GM21390 (cell line): ENCODE measurements at regions not wholly inside any gene's neighbourhood (a gene's known extent, or its start where the extent isn't known, plus 50 kb on each side); places are given as distances from the start of the nearest gene placed in this dataset.
"Not testable (repeated sequence)": the region's sequence is repeated elsewhere in the genome, so short reads cannot be mapped to it uniquely, and the experiment has no call there.

Experiments used
- ATAC-seq: cut with Tn5 transposase; IDR thresholded peaks from one replicate; pipeline ENCODE4 v1.9.1; 2021; ENCODE audit not compliant: unreplicated experiment

DNA sequence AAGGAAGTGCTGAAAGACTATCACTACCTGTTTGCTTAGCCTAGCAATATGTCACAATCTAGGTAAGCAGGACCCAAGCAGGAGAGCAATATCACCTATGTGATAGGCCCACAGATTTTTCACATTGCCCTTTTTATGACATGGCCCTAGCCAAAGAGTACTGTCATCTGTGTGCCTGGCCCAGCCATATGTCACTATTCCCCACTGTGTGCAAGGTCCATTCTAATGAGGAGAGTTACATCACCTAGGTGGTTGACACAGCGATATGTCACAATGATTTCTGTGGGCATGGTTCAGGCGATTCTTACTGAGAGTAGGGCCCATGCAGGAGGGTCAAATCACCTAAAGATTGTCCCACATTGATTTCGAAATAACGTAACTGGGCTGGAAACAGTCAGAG lies 967.7 kb upstream of the AMELY start:
- ATAC-seq = no peak

DNA sequence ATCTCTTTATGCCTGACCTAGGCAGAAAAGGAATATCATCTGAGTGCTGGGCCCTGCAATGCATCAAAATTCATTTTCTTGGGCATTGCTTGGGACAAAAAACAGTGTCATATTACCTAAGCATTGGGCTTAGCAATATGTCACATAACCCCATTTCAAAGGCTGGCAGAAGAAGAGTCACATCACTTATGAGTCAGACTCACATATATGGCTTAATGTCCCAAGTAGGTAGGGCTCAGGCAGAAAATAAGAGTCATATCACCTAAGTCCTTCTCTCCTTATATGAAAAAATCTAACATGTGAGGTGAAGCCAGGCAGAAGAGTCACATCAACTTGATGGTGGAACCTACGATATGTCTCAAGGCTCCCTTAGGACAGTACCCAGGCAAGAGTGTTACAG lies 967.2 kb upstream of the AMELY start:
- no peak for ATAC-seq

DNA sequence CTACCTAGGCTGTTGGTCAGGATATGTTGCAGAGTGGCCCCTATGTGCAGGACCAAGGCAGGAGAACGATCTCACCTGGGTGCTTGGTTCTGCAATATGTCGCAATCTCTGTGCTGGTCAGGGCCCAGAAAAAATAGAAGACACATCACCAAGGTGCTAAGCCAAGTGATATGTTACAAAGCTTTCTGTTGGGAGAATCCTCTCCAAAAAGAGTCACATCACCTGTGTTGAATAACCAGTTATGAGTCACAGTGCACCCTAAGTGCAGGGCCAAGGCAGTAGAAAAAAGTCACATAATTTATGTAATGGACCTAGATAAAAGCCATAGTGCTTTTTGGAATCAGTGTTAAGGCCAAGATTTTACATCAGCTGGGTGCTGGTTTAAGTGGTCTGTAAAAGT lies 965.9 kb upstream of the AMELY start:
- ATAC-seq = no peak

DNA sequence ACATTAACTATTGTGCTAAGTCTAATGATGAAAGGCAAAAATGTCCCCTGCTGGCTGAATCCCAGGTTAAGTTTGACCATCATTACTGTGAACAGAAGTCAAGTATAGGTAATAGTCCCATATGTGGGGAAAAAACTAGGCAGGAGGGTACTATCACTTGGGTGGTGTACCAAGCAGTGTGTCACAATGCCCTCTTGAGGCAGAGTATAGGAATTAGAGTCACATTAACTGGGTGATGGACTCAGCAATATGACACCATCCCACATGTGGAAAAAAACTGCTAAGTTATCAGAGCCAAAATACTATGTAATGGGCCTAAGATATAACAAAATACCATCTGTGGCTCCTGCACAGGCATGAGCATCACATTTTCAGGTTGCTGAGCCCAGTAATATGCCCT lies 962.5 kb upstream of the AMELY start:
- ATAC-seq = no peak

DNA sequence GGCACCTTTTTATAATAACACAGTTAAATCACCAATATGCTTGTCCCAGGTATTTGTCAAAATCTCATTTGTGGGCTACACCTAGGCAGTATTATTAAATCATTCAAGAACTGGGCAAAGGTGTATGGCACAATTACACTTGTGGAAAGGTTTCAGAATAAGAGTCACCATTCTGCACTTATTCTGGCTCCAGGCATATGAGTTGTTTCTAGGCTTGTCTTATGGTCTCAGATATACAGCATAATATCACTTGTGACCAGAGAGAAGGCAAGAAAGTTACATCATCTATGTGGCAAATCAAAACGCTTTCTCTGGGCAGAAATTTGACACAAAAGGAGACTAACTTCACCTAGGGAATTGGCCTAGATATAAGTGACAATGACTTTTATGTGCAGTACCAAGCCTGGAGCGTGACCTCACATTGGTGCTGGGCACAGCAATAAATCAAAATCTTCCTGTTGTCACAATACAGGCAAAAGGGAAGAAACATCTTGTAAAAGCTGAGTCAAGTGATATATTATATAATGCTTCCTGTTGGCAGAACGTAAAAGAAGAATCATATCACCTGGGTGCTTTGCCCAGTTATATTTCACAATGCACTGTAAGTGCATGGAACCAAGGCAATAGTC lies 959.9 kb upstream of the AMELY start:
- ATAC-seq = no peak

DNA sequence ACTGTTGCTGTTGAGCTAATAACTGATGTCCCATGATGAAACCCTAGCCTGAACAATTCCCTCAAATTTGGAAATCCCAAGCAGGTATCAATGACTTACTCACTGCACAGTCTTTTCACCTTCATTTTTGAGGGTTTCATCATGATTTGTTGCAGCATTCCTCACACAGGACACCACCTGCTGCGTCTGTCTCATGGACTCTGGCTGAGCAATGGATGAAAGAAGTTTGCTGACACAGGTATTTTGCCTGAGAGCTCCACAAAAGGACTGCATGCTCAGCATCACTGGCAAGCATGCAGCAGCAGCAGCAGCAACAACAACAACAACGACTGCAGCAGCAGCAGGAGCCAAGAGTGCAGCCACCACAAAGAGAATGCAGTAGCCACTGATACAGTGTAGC lies 955.4 kb upstream of the AMELY start:
- ATAC-seq = no peak

DNA sequence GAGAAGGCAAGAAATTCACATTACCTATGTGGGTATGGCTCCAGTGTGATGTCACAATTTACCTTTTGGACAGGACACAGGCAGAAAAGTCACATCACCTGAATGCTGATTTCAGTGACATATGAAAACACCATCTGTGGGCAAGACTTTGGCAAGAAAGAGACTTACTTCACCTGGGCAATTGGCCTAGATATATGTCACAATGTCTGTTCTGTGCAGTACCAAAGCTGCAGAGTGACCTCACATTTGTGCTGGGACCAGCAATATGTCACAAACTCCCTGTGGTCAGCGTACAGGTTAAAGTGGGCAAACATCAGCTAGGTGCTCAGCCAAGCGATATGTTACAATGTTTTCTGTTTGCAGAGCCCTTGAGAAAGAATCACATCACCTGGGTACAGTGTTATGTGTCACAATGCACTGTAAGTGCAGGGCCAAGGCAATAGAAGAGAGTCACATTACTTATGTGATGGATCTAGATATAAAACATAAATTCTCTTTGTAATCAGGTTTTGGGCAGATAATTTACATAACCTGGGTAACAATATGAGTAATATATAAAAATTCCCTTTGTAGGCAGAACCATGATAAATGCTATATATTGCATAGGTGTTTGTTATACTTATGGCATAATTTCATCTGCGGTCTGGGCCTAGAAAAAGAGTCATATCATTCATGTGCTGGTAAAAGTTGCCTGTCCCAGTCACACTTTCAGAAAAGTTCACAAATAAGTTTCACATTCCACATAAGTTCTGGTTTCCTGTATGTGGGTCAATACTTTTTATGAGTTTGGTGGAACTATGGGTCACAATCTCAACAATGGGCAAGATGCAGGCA lies 949.4 kb upstream of the AMELY start:
- no peak for ATAC-seq

DNA sequence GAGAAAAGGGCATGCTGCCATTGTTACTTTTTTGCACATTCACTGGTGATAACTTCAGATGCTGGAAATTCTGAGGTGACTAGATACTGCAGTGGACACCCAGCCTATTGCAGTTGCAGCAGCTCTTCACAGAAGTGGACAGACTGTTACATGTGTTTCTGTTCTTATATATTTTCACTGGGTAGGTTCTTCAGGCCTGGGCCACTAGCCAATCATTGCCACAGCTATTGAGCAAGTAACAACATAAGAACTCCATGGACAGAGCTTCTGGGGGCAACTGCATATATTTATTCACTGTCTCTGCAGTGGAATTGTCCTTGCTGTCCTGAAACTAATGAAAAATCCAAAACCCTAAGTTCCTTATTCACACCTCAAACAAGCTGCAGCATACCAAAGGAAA lies 938.6 kb upstream of the AMELY start:
- ATAC-seq = no peak

DNA sequence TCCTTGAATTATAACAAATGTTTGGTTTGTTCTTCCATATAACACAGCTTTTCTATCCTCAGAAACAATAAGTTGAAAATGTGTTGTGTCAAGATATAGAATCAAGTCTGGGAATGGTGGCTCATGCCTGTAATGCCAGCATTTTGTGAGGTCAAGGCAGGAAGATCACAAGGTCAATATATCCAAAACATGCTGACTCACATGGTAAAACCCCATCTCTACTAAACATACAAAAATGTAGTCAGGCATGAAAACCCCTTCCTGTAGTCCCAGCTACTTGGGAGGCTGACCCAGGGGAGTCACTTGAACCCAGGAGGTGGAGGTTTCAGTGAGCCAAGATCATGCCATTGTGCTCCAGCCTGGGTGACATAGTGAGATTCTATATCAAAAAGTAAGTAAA lies 934.2 kb upstream of the AMELY start:
- no peak for ATAC-seq

DNA sequence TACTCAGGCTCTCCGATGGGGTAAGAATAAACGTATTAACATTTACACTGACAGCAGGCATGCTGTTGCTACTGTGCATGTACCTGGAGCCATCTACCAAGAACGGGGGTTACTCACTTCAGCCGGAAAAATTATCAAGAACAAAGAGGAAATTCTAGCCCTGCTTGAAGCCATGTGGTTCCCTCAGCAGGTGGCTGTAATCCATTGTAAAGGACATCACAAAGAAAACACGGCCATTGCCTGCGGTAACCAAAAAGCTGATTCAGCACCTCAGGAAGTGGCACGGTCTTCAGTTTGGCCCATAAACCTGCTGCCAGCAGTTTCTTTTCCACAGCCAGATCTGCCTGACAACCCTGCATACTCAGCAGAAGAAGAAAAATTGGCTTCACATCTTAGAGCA lies 925.5 kb upstream of the AMELY start:
- no peak for ATAC-seq

DNA sequence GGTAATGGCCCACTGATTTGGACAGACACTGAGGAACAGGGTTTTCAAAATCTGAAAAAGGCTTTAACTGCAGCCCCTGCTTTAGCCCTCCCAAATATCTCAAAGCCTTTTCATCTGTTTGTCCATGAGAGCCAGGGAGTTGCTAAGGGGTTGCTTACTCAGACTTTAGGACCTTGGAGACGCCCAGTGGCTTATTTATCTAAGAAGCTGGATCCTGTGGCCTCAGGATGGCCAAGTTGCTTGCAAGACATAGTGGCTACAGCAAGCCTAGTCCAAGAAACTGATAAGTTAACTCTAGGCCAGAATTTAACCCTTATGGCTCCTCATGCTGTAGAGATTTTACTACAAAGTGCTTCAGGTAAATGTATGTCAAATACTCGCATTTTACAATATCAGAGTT lies 924.8 kb upstream of the AMELY start:
- no peak for ATAC-seq

DNA sequence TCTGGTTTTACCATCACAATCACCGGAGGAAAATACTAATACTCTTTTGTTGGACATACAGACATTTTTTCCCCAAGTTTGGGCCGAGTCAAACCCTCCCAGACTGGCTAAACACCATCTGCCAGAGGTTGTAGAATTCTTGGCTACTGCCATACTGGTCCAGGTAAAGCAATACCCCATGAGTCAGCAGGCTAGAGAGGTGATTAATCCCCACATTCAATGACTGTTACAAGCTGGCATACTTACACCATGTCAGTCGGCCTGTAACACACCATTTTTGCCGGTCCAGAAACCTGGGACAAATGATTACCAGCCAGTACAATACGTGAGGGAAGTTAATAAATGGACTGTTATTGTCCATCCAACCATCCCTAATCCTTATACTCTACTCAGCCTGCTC lies 923.9 kb upstream of the AMELY start:
- ATAC-seq = no peak

DNA sequence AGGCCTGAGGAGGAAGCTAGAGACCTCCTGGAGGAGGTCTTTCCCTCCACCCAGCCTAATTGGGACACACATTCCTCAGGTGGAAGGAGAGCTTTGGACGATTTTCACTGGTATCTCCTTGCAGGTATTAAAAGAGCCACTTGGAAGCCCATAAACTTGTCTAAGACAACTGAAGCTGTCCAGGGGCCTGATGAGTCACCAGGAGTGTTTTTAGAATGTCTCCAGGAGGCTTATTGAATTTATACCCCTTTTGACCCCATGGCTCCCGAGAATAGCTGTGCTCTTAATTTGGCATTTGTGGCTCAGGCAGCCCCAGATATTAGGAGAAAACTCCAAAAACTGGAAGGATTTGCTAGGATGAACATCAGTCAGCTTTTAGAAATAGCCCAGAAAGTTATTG lies 922.7 kb upstream of the AMELY start:
- no peak for ATAC-seq

DNA sequence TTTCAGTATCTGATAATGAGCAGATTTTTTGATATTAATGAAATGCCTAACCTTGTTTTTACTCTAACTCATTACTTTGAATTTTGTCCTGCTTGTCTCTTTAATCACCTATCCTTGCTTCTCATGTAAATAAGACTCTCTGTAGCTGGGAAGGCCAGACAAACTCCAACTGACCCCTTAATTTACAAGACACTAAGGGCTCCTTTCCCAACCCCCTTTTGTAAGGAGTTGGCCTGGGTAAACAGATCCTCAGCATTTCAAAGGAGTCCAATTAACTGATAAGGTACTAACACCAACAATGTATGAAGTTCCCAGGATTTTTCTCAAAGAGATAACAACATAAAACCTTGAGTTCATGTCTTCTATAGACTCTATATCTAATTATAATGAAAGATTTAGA lies 919.3 kb upstream of the AMELY start:
- not testable (repeated sequence) for ATAC-seq

DNA sequence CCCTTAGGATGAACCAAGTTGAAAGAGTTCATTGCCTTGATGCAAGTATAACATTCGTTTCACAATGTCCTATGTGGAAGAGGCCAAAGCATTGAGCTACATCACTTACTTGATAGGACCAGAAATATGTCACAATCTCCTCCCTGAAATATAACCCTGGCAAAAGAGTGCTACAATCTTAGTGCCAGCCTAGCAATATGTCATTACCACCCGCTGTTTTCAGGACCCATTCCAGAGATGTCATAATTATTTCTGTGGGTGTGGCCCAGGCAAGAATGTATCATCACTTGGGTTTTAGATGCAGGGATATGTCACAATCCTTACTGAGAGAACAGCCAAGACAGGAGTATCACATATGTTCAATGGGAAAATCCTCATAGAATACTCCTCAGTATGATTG lies 915.0 kb upstream of the AMELY start:
- ATAC-seq = no peak

DNA sequence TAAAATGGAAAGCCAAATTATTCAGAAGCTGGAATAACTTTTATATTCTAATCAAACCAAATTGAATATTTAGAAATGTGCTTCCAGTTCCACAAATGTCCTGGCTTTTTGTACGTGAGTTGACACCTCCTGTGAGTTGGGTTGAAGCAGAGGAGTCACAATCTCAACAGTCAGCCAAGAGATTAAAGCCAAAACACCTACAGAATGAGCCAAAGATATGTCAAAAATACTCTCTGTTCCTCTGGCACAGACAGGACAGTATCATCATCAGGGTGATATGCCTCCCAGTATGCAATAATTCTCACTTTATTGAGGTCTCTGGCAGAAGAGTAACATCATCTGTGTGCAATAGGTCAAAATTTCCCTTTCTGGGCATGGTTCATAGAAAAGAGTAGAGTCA lies 914.3 kb upstream of the AMELY start:
- ATAC-seq = no peak

DNA sequence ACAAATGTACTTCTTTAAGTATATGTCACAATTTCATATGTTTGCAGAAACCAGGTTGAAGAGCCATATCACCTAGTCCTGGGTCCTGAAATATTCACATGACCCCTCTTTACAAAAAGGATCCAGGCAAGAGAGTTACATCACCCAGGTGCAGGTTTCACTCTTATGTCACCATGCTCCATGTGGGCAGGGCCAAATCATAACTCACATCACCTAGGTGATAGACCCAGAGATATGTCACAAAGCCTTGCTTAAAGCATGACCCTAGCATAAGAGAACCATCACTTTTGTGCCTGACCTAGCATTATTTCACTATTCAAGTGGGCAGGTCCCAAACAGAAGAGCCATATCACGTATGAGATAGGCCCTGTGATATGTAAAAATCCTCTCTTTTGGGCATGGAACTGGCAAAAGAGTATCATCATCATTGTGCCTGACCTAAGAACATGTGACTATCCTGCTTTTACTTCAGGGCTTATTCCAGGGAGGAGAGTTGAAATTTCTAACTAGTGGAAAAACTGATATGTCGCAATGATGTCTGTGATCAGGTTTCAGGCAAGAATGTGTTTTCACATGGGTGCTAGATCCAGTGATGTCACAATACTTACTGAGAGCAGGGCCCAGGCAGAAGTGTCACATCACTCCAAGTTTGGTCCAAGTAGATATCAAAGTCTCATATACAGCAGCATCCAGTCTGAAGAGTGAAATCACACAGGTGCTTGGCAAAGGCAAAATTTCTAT lies 909.9 kb upstream of the AMELY start:
- no peak for ATAC-seq

DNA sequence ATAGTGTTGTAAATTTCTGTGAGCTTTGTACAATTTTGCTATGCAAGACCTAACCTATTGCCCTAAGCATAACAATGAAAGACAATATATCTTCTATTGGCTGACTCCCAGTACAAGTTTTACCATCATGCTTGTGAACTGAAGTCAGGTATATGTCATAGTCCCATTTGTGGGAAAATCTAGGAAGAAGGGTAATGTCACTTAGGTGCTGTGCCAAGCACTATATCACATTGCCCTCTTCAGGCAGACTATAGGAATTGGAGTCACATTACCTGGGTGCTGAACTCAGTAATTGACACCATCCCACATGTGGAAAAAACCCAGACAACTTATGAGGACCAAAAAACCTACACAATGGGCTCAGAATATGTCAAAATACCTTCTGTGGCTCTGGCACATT lies 907.4 kb upstream of the AMELY start:
- ATAC-seq = no peak

DNA sequence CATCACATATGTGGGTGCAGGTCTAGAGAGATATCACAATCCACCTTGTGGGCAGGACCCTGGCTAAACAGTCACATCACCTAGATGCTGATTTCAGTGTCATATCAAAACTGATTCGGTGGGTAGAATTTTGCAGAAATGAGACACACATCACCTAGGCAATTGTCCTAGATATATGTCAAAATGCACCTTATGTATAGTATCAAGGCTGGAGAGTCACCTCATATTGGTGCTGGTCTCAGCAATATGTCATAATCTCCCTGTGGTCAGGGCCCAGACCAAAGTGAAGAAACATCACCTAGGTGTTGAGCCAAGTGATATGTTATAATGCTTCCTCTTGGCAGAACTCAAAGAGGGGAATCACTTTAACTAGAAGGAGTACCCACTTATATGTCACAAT lies 905.0 kb upstream of the AMELY start:
- ATAC-seq = no peak

DNA sequence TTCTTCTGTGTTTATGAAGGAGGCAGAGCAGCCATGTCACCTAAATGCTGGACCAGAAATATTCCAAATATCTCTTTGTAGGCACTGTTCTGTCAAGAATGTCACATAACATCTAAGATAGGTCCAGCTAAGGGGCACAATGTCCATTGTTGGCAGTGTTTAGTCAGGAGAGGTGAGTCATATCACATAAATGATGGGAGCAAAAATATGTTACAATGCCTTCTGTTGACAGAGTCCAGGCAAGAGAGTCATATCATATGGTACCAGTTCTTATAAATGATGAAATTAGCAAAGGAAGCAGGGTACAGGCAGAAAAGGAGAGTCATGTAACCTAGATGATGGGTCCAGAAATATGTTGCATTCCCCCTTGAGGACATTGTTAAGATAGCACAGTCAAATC lies 904.4 kb upstream of the AMELY start:
- no peak for ATAC-seq

DNA sequence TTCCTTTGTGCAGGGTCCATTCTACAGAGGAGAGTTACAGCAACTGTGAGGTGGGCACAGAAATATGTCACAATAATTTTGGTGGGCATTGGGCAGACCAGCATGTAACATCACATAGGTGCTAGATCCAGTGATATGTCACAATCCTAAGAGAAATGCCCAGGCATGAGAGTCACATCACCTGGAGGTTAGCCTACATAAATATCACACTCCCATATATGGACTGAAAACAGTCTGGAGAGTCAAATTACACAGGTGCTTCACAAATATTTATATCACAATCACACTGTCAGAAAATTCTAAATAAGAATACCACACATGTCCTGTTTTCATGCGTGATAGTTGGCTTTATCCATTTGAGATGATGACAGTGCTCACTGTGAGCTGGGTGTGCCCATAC lies 903.7 kb upstream of the AMELY start:
- ATAC-seq = no peak

DNA sequence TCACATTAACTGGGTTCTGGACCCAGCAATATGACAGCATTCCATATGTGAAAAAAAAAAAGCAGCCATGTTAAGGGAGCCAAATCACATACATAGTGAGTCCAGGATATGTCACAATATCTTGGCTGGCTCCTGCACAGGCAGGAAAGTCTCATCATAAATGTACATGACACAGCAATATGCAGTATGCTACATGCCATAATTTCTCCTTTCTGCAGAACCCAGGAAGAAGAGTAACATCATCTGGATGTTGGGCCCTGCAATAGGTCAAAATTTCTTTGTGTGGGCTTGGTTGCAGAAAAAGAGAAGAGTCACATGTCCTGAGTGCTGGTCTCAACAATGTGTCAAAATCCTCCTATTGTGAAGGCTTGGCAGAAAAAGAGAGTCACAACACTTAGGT lies 902.8 kb upstream of the AMELY start:
- ATAC-seq = no peak
